ENCODE measurements at regions not wholly inside any gene's neighbourhood (a gene's known extent, or its start where the extent isn't known, plus 50 kb on each side); places are given as distances from the start of the nearest gene placed in this dataset.
"Not testable (repeated sequence)": the region's sequence is repeated elsewhere in the genome, so short reads cannot be mapped to it uniquely, and the experiment has no call there.

DNA sequence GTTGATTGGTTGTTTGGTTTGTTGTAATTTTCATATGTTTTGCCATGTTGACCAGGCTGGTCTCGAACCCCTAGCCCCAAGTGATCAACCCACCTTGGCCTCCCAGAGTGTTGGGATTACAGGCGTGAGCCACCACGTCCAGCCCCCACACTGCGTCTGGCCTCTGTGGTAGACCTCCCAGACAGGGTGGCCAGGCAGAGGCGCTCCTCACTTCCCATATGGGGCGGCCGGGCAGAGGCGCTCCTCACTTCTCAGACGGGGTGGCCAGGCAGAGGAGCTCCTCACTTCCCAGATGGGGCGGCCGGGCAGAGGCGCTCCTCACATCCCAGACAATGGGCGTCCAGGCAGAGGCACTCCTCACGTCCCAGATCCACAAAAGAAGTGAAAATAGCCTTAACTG, 242.6 kb downstream of the FOXD4L6 start:
- H3K27ac ChIP-seq; DNase-seq; H3K4me1 ChIP-seq; H3K27me3 ChIP-seq (replicated peaks in 1 of 7); H3K4me3 ChIP-seq; H3K36me3 ChIP-seq; intact Hi-C loops (cut with DNase I; ENCODE audit: low total_unique reads): not testable (repeated sequence)
- peaks cover 47 to 100% (median 100%) of the 10 kb centered on the region in 8 donors for H3K9me3 ChIP-seq
- 82 to 92% (median 87%) methylated on average over 14 of the region's 14 CpGs for WGBS, 5 donors

DNA sequence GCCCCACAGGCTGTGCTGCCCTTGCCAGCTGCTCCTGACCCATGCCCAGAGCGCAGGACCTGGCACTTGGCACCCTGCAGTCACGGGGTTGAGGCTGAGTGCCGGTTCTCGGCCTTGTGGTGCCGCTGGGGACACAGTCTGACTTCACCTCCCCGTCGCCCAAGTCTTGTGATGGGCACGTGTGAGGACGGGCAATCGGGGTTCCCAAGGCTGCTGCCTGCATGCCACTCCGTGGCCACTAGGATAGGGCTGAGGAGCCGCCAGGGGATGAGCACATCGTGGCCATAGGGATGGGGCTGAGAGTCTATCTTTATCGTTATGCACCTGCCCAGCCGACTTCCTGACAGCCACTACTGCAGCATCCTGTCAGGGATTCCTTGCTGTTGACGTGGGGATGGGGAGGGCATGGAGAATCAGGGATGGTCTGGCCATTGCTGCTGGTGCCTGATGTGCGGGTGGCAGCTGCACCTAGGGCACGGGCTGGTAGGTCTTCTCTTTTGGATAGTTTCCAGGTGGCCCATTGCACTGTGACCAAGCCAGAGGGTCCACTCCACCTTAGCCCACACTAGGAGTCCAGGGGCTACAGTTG, 243.5 kb downstream of the FOXD4L6 start:
- H3K27me3 ChIP-seq (replicated peaks in 1 of 7); intact Hi-C loops (cut with DNase I; ENCODE audit: low total_unique reads); H3K27ac ChIP-seq; H3K4me1 ChIP-seq; H3K4me3 ChIP-seq; H3K36me3 ChIP-seq: not testable (repeated sequence)
- DNase-seq, result peak; percentile 69
- WGBS, 5 donors, result 82 to 90% (median 86%) methylated on average over 18 of the region's 18 CpGs
- H3K9me3 ChIP-seq, result peaks cover 46 to 100% (median 100%) of the 10 kb centered on the region in 8 donors

DNA sequence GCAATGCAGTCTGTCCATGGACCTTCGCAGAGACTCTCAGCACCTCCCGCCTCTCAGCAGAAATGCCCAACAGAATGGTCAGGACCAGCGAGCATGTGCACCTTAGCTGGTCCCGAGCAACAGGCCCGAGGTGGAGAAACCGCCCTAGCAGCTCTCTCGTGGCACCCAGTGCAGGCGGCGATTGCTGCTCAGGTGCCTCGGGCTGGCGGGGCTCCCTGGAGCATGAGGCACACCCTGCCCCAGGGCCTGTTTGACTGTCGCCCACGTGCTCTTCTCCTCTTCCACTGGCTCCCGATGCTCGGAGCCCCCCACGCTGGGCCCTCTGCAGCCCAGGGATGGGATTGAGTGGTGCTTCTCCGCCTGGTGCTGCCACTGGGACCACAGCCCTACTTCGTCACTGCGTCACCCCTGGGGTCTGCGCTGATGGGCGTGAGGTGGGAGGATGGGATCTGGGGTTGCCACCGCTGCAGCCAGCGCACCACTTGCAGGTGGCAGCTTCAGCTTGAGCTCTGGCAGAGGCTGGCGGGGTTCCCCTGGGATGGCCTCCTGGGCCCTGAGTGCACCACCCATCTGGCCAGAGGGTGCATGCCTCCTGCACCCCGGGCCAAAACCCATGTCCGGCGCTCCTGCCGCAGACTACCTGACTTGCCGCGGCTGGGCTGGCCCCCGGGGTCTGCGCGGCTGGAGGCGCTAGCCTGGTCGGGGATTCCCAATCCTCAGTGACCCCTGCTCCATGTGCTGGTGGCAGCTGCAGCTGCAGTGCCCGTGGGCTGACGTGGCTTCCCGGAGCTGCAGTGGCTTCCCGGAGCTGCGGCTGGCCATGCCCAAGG, 244.2 kb downstream of the FOXD4L6 start:
- no peaks in the 10 kb centered on the region for H3K36me3 ChIP-seq
- H3K27me3 ChIP-seq (replicated peaks in 1 of 7), result no peaks in the 10 kb centered on the region
- WGBS, 5 donors, result 92 to 96% (median 93%) methylated on average over 40 of the region's 40 CpGs
- DNase-seq, result peak; percentile 77
- peaks cover 43 to 100% (median 100%) of the 10 kb centered on the region in 8 donors for H3K9me3 ChIP-seq
- H3K27ac ChIP-seq, result no peak overlapping the region
- H3K4me1 ChIP-seq, result no peaks in the 10 kb centered on the region
- no peak overlapping the region for H3K4me3 ChIP-seq
- intact Hi-C loops (cut with DNase I; ENCODE audit: low total_unique reads), result no loop called here
- TF ChIP-seq POLR2AphosphoS5 (IDR thresholded peaks at IDR 0.05) (no peak), POLR2A (IDR thresholded peaks at IDR 0.05) (no peak)
- TF ChIP-seq, protein P1, sequence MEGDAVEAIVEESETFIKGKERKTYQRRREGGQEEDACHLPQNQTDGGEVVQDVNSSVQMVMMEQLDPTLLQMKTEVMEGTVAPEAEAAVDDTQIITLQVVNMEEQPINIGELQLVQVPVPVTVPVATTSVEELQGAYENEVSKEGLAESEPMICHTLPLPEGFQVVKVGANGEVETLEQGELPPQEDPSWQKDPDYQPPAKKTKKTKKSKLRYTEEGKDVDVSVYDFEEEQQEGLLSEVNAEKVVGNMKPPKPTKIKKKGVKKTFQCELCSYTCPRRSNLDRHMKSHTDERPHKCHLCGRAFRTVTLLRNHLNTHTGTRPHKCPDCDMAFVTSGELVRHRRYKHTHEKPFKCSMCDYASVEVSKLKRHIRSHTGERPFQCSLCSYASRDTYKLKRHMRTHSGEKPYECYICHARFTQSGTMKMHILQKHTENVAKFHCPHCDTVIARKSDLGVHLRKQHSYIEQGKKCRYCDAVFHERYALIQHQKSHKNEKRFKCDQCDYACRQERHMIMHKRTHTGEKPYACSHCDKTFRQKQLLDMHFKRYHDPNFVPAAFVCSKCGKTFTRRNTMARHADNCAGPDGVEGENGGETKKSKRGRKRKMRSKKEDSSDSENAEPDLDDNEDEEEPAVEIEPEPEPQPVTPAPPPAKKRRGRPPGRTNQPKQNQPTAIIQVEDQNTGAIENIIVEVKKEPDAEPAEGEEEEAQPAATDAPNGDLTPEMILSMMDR (IDR thresholded peaks at IDR 0.05 in 8 of 11, conservative IDR thresholded peaks at IDR 0.05 in 3 of 11), result no peak

DNA sequence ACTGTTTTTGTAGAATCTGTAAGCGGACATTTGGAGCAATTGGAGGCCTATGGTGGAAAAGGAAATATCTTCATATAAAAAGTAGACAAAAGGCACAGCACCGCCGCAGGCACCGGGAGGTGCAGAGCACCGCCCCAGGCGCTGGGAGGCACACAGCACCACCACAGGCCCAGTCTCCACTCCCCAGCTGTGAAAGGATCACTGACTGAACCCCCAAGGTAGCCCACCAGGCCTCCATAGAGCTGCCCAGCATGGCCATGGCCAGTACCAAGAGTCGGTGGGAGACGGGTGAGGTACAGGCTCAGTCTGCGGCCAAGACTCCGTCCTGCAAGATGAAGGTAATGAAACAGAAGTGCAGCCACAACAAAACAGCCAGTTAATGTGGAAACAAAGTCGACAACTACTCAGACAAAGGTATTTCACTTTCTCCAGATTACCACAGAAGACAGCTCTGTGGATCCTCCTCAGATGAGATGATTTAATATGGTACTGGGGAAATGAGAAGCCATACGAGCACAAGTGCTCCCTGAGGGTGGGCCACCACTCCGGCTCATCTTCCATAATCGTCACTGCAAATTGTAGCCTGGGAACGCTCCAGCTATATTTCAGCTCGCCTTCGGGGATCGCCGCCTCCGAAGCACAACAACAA, 244.9 kb downstream of the FOXD4L6 start:
- peaks cover 36 to 100% (median 100%) of the 10 kb centered on the region in 8 donors for H3K9me3 ChIP-seq
- H3K4me3 ChIP-seq; H3K4me1 ChIP-seq; H3K27ac ChIP-seq; H3K27me3 ChIP-seq (replicated peaks in 1 of 7); H3K36me3 ChIP-seq; intact Hi-C loops (cut with DNase I; ENCODE audit: low total_unique reads): not testable (repeated sequence)
- DNase-seq, result peak; percentile 69
- WGBS, 5 donors, result 91 to 95% (median 93%) methylated on average over 20 of the region's 20 CpGs

DNA sequence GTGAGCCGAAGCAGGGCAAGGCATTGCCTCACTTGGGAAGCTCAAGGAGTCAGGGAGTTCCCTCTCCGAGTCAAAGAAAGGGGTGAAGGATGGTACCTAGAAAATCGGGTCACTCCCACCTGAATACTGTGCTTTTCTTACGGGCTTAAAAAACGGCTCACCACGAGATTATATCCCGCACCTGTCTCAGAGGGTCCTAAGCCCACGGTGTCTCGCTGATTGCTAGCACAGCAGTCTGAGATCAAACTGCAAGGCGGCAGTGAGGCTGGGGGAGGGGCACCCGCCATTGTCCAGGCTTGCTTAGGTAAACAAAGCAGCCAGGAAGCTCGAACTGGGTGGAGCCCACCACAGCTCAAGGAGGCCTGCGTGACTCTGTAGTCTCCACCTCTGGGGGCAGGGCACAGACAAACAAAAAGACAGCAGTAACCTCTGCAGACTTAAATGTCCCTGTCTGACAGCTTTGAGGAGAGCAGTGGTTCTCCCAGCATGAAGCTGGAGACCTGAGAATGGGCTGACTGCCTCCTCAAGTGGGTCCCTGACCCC, 254.7 kb downstream of the FOXD4L6 start:
- peaks cover 18 to 95% (median 93%) of the 10 kb centered on the region in 8 donors for H3K9me3 ChIP-seq
- H3K4me1 ChIP-seq; H3K27ac ChIP-seq; H3K36me3 ChIP-seq; H3K27me3 ChIP-seq (replicated peaks in 1 of 7); H3K4me3 ChIP-seq; intact Hi-C loops (cut with DNase I; ENCODE audit: low total_unique reads): not testable (repeated sequence)
- WGBS, 5 donors, result 79 to 87% (median 84%) methylated on average over 13 of the region's 13 CpGs
- peak; percentile 44 for DNase-seq

DNA sequence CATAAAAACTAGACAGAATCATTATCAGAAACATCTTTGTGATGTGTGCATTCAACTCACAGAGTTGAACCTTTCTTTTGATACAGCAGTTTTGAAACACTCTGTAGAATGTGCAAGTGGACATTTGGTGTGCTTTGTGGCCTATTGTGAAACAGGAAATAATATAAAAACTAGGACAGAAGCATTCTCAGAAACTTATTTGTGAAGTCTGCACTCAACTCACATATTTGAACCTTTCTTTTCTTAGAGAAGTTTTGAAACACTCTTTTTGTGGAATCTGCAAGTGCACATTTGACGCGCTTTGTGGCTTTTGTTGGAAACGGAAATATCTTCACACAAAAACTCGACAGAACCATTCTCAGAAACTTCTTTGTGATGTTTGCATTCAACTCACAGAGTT, 260.0 kb downstream of the FOXD4L6 start:
- DNase-seq; H3K27ac ChIP-seq; H3K4me3 ChIP-seq; H3K27me3 ChIP-seq (replicated peaks in 1 of 7); H3K4me1 ChIP-seq; intact Hi-C loops (cut with DNase I; ENCODE audit: low total_unique reads); H3K36me3 ChIP-seq: not testable (repeated sequence)
- H3K9me3 ChIP-seq, result peaks cover 25 to 64% (median 64%) of the 10 kb centered on the region in 8 donors
- WGBS, 5 donors, result 71 to 92% (median 88%) methylated on average over 4 of the region's 4 CpGs

Small RNA genes lying in the stretch of these regions (microRNA-seq; reads per million reads assigned to microRNA genes)
- gene MIR1299, result 0 reads per million in 3 donors

Small RNA genes lying in the stretch of these regions (small RNA-seq; reads per million reads assigned to genes)
- gene AL353626.2 (0 reads per million in 4 donors), gene MIR1299 (0 reads per million in 4 donors)

All from spleen (tissue), 11 donors.